Glomerular visceral epithelial cell (primary cell): ENCODE measurements at regions not wholly inside any gene's neighbourhood (a gene's known extent, or its start where the extent isn't known, plus 50 kb on each side); places are given as distances from the start of the nearest gene placed in this dataset.

ENCODE experiments used
- DNase-seq: peaks from one replicate; pipeline ENCODE4 v3.0.0-alpha.2; 2016; ENCODE audit errors: extremely low spot score

GRCh38 chr21:40985370-40985769 lies 138.4 kb upstream of the DSCAM start:
- DNase-seq = no peak

DNA sequence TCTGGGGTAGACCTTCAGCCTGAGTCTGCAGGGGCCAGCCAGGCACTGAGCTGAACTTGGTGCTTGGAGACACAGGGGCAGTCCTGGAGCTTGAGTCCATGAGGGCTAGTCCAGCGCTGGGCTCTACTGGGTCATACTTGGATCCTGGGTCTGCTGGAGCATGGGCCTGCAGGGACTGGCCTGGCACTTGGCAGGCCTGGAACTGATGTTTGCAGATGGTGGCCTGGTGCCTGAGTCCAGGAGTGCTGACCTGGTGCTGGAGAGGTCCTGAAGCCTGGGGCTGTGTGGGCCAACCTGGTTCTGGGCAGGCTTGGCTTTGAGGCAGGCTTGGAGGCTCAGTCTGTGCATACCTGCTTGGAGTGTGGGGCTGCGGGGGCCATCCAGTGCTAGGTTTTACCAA lies 143.4 kb upstream of the DSCAM start:
- no peak for DNase-seq

- no peak for DNase-seq
Observed at GRCh38 chr21:40997831-40998230, 150.9 kb upstream of the DSCAM start.

DNA sequence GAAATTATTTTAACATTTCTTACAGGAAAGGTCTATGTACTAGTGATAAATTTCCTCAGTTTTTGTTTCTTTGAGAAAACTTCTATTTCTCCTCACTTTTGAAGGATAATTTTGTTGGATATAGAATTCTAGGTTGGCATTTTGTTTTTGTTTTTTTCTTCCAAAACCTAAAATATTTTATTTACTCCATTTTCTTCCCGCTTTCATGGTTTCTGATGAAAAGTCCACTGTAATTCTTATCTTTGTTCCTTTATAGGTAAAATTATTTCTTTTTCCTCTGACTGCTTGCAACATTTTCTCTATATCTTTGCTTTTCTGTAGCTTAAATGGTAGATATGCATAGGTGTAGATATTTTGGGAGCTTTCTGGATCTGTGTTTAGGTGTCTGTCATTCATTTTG lies 153.9 kb upstream of the DSCAM start:
- DNase-seq = no peak

GRCh38 chr21:41006636-41007035 lies 159.7 kb upstream of the DSCAM start:
- no peak for DNase-seq

DNA sequence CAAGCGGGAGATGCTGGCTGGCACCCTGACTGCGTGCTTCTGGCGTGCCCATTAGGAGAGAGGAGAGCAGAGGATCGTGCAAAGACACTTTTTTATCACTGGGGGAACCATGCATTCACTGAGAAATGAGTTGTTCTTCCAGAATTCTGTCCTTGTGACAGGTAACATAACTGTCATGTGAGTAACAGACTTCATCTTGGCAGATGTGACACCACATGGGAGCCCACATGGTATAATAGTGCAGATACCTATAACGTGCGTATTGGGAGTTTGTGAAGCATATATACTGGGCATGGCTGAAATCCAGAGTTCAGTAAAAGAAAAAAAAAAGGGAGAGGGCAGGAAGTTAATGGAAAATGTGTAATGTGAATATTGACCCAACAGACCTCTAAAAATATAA lies 159.6 kb upstream of the BACE2 start:
- DNase-seq = no peak

GRCh38 chr21:41008974-41009373 lies 159.0 kb upstream of the BACE2 start:
- no peak for DNase-seq

- DNase-seq = no peak
Observed at GRCh38 chr21:41009398-41010100, 158.4 kb upstream of the BACE2 start.

GRCh38 chr21:41010101-41010435 lies 157.9 kb upstream of the BACE2 start:
- DNase-seq = no peak

DNA sequence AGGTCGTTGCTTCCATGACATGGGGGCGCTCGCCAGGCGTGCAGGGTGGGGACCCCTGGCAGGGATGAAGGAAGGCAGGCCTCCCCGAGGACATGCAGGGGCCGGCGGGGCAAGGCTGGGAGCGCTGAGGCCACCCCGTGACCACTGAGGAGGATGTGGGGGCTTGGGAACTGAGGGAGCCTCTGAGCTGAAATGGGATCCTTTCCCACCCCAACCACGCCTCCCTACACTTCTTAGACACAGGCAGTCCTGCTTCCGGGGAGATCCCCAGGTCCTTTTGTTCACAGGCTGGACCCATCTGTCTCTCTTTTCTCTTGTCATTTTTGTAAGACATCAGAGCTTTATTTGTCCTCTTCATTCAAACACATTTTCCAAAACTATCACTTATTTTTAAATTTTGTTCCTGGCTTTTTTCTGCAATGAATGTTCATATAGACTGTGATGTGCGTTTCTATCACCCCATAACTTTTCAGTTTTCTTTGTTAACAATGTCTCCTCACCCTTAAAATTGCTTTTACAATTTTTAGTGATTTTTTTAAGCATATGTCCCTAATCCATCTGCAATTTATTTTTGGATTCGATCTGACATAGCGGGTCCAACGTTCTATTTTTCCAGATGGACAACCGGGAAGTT lies 156.7 kb upstream of the BACE2 start:
- DNase-seq = no peak

- no peak for DNase-seq
Observed at GRCh38 chr21:41011951-41012366, 156.0 kb upstream of the BACE2 start.

DNA sequence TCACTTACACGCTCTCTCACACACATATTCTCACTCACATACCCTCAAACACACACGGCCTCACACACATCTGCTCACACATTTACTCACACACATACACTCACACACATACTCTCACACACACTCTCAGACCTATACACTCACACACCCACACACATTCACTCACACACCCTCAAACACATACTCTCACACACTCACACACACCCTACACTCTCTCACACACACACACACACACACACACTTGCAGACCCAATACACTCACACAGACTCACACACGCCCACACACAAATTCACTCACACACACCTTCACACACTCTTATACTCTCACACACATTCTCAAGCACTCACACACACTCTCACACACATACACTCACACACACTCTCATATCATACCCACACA lies 155.5 kb upstream of the BACE2 start:
- no peak for DNase-seq

- no peak for DNase-seq
Observed at GRCh38 chr21:41016472-41016871, 151.5 kb upstream of the BACE2 start.

- no peak for DNase-seq
Observed at GRCh38 chr21:41018431-41018830, 149.5 kb upstream of the BACE2 start.

DNA sequence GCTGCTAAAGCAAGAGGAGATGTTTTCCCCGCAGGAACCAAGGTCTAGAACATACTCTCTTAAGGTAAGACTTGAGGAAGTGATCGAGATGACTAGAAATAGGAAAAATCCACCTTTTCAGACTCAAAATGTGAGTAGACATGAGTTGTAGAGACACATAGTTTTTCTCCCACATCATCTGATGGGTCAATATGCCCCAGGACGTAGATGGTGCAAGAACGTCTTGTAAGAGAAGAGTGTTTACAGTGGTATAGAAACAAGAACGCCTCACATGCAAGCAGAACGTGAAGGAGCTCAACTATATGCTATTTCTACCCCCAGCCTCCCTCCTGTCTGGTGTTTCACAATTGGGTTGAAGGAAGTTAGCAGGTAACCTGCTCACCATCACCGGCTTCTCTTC lies 144.0 kb upstream of the BACE2 start:
- no peak for DNase-seq

DNA sequence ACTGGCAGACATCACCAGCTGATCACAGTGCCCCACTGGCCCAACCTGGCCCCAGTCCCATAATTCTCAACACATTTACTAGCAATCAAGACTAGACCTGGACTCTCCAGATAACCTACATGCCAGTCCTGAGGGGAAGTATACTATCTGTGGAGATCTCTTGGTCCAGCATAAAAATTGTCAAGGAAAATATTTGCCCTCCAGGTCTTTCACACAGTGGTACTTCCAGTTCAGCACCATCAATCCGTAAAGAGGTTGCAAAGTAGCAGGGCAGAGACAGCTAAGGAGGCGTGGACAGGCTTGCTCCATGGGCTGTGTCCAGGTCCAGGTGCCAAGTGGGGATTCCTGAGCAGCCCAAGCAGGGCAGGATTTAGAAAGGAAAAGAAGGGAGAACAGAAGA lies 143.6 kb upstream of the BACE2 start:
- no peak for DNase-seq

DNA sequence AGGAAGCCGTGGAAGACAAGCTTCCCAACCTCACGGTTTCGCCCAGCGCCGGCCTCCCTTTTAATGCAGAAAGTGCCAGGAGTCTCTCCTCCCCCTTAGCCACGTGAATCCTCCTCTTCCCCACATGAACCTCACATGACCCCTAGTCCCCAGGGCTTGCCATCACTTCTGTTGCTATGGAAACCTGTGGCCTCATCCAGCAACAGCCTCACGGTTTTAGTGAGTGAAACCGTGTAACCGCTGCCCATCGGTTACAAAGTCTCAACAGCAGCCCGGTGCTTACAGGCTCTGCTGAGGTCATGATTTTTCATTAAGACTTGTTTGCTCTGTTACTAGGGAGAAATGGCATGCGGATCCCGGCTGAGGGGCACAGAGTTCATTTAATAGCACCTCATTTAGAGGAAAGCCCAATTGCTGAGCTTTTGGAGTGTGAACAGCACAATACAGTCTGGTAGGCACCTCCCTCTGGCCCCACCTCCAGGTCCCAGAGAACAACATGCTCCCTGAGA lies 143.2 kb upstream of the BACE2 start:
- no peak for DNase-seq

DNA sequence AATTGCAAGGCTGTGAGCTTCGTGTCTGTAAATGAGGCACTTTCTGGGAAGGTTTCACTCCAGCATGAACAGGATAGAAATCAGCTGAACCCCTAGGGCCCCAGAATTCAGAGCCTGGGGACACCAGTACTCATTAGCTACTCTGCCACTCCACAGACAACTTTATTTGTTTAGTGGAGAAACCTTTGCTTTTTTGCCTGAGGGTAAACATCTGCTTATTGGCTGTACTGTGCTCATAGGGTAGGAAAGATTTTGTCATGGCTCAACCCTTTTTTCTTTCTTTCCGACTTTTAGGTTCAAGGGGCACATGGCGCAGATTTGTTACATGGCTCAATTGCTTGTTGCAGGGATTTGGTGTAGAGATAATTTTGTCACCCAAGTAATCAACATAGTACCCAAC lies 138.4 kb upstream of the BACE2 start:
- DNase-seq = no peak

DNA sequence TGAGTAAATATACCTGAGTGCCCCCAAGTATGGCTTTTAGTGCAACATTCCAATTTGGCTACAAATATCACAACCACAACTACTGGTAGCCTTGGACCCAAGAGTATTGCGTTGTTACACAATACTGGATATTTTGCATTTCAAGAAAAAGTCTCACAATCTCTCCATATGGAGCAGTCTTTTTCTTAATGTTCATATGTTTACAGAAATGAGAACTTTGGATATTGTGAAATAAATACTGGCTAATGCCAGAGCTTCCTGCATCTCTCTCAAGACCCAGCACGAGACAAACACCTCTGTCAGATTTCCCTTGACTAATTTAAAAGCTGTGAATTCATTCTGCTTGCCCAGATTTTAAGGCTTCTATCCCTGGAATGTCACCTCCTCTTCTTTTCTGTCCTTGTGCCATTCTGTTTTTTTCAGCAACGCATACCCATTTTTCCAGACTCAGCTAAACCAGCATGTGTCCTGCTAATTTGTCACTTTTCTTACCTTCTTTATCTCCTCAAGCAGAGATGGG lies 136.2 kb upstream of the BACE2 start:
- DNase-seq = no peak

GRCh38 chr21:41032541-41032940 lies 135.4 kb upstream of the BACE2 start:
- DNase-seq = no peak

- no peak for DNase-seq
Observed at GRCh38 chr21:41037212-41037611, 130.7 kb upstream of the BACE2 start.

DNA sequence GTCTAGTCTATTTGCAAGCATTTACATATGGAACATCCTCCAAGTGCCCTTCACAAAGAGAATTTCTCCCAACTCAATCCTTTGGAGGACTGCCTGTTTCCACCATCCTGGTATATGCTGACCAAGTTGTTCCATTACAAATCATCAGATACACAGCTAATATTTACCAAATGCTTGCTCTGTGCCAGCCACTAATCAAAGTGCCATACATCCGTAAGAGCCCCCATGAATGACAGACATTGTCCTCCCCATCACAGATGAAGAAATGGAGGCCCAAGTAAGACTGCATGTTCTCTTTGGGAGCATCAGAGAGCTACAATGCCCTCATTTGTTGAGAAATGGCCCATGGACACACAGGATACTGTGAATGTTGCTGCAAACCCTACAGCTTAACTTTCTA lies 130.0 kb upstream of the BACE2 start:
- DNase-seq = no peak

- DNase-seq = no peak
Observed at GRCh38 chr21:41043014-41043413, 124.9 kb upstream of the BACE2 start.
